ENCODE measurements at regions not wholly inside any gene's neighbourhood (a gene's known extent, or its start where the extent isn't known, plus 50 kb on each side); places are given as distances from the start of the nearest gene placed in this dataset.

DNA sequence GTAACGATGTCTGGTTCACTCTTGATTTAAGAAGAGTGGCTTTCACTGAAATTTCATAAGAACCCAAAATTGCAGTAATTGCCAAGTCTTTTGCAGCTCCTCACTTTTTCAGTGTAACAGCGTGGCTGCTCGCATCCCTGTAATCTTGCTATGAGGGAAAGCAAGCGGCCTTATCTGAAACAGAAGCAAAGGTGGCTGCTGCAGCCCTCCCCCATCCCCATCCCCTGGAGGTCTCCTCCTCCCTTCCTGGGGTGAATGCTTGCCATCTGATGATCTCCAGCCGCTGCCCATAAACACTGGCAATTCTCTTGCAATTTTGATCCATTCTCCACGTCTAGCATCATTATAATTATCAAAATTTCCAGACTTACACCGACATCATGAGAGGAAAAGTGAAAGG is 182.5 kb upstream of the ASIC2 start:
- no peak for DNase-seq (ENCODE audit: low read depth, low spot score)

DNA sequence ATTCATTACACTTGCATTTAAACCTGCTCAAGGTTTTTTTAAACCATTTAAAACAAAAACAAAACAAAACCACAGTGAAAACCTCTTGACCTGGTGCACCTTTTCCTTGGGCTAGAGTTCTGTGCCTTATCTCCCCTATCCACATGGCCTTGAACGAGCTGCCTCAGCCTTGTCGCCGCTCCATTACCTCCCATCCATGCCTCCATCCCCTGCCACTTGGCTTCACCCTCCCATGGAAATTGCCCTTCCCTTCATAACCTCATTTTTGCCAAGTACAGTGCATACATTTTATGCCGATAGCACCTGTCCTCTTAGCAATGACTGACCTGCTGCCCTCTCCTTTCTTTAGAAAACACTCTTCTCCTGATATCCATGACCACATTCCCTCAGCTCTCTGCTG is 188.6 kb upstream of the ASIC2 start:
- no peak for DNase-seq (ENCODE audit: low read depth, low spot score)

DNA sequence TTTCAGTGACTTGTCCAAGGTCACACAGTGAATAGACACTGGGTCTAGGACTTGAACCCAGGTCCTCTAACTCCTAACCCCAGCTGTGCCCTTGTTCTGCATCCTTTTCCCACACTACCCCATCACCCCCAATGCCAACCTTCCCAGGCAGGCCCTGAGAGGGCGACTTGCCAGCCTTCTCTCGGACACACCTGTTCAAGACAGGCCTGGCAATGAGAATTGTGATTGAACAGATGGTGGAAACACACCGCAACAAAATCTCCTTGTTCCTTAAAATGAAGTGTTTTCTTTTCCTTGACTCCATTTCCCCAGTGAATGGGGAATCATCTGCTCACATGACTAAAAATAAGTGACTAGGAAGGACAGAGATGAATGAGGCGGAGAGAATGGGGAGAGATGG is 189.5 kb upstream of the ASIC2 start:
- DNase-seq (ENCODE audit: low read depth, low spot score): no peak

DNA sequence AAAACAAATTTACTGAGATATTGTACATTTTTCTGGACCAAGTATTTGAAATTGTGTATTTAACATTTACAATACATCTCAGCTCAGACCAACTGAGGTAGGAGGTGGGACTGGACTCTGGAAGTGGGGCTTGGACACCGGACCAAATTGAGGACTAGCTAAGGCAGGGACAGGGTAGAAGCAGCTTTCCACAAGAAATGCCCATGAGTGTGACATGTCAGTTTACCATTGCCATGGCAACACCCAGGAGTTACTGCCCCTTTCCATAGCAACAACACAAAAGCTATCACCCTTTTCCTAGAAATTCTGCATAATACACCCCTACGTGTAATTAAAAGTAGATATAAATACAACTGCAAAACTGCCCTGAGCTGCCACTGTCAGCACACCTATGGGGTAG is 191.5 kb upstream of the ASIC2 start:
- no peak for DNase-seq (ENCODE audit: low read depth, low spot score)

DNA sequence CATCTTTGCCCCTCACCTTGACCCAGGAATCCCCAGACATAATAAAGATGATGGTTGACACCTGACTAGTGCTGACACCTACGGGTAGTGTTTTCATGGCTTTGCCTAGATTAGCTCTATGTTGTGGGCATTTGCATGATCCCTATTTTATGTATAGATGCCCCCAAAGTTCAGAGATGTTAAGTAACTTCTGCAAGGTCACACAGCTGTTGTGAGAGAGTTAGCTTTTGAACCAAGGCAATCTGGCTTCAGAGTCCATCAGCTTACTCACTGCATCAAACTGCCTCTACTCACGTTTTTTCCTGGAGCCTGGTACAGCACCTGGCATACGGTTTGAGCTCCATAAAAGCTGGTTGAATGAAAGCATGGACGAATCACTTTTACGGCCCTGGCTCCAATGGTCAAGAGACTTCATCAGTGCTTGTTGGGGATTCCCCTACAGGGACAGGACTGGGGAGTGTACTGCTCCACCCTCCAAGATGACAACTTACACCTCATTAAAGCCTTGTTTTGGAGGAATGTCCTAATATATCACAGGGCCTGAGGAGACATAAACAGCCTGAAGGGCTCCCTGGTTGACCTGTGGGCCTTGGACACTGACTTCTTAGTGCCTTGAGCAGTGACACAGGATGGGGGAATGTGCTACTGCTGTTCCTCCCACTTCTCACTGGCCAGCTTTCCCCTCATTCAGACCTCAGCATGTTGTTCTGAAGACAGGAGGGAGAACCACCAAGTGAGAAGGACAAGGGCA is 193.2 kb upstream of the ASIC2 start:
- DNase-seq (ENCODE audit: low read depth, low spot score): no peak

DNA sequence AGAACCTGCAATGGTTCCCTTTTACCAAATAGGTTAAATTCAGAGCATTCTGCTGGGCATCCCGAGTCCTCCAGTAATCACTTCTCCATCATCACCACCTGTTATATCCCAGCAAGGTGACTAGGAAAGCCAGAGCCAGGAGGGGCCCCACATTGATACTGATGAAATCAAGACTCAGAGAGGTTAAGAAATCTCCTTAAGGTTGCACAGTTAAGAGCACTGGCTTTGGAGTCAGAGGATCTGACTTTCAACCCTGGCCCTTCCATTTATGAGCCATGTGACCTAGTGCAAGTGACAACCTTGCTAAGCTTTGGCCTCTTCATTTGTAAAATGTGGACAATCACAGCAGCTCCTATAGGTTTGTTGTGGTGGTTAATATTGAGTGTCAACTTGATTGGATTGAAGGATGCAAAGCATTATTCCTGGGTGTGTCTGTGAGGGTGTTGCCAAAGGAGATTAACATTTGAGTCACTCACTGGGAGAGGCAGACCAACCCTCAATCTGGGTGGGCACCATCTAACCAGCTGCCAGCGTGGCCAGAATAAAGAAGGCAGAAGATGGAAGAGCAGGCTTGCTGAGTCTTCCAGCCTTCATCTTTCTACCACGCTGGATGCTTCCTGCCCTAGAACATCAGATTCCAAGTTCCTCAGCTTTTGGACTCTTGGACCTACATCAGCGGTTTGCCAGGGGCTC is 194.2 kb upstream of the ASIC2 start:
- DNase-seq (ENCODE audit: low read depth, low spot score): no peak

DNA sequence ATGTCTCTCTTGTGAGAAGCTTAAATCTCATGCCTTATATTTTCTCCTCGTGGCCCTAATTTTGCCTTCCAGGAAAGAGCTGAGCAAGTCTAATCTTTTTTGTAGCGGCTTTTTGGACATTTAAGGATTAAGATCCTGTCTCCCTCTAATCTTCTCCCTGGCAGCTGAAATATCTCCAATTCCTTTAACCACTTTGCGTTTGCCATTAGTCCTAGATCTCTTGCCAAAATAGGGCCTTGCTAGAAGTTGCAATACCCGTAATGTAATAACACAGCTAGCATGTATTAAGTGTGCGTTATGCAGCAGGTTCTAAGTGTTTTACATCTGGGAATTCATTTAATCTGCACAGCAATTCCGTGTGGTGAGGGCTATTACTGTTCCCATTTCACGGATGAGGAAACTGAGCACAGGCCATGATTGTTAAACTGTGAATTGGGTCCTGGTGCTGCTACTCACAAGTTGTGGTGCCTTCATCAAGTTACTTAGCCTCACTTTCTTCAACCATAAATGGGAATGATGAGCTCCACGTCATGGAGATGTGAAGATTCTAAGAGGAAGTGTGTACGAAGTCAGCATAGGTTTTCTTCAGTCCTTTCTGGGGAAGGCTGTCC is 198.9 kb upstream of the ASIC2 start:
- DNase-seq (ENCODE audit: low read depth, low spot score): no peak

DNA sequence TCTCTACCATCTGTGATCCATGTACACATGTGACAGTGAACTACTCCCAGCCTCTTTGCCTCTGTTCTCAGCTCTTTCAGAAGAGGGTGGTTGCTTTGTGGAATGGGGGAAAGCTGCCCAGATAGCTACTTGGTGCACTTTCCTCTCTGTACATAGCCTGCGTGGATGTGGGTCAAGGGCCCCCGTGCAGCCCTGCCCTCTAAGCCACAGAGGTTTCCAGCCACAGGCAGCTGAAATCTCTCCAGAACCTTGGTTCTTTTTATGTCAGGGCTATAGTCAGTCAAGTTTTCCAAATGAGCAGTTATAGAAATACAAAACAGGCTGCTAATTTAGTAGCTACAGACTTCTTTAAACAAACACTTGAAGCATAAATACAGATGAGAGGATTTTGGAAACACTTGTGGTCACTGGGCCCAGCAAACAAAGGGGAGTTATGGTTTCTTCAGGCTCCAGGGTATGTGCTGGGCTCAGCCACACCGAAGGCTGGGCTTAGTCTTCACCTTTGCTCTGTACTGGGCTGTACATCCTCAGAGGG is 199.7 kb upstream of the ASIC2 start:
- no peak for DNase-seq (ENCODE audit: low read depth, low spot score)

DNA sequence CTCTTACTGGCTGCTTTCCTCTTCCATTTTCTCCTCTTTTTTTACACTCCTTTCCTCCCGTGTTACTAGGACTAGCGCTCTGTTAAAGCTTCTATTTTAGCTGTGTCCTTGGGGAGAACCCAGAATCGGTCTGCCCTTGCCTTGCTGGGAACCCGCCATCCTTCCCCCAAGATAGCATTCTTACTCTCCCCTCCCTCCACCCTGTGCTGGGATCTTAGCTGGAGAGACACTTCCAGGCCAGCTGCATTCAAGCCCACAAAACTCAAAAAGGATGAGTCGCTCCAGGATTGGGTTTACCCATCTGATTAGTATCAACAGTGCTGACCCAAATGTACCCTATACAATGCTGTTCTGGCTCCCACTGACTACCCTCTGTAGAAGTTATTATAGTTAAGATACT is 200.5 kb upstream of the ASIC2 start:
- no peak for DNase-seq (ENCODE audit: low read depth, low spot score)

DNA sequence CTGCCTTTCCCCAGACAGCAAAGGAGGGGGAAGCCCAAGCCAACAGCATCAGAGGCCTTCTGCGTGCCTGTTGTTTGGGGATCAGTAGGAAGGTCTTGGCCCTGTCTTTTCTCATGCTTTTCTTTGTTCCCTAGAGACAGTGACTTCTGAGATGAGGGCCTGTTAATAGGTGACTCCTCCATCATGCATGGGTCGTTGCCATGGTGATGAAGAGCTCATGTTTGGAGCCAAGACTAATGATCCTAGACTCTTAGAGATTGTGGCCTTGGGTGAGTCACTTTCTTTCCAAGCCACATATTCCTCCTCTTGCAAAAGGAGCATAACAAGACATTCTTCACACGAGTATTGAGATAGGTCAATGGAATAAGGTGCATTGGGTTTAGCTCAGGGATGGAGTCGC is 201.1 kb upstream of the ASIC2 start:
- DNase-seq (ENCODE audit: low read depth, low spot score): no peak

DNA sequence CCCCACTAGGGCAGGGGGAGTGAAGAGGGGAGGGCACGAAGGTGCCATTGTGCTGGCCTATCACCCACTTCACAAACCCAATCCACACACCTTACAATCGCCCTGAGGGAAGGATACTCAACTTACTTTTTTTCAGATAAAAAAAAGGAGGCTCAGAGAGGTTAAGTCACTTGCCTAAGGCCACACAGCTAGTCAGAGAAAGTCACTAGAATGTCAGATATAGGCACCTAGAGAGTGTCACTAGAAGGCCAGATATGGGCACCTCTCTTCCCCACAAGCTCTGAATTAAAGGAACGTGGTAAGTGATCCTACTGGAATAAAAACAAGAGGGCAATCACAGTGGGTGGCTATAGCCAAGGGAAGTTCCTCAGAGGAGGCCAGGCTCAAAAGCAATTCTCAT is 204.5 kb upstream of the ASIC2 start:
- no peak for DNase-seq (ENCODE audit: low read depth, low spot score)

DNA sequence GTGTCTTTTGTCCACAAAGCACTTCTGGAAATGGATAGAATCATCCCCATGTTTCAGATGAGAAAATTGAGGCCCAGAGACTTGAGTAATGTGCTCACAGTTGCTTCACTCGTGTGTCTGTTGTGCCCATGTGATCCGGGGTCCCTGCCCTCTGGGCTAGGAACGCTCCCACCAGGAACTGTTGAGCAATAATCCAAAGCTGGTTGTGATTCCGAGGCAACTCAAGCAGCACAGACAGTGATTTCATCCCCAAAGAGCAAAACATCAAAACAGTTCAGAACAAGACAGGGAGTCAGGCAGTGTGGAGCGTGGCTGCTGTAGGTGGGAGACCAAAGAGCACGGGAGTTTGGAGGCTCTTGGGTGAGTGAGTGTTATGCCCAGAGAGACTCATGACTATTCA is 205.0 kb upstream of the ASIC2 start:
- DNase-seq (ENCODE audit: low read depth, low spot score): no peak

DNA sequence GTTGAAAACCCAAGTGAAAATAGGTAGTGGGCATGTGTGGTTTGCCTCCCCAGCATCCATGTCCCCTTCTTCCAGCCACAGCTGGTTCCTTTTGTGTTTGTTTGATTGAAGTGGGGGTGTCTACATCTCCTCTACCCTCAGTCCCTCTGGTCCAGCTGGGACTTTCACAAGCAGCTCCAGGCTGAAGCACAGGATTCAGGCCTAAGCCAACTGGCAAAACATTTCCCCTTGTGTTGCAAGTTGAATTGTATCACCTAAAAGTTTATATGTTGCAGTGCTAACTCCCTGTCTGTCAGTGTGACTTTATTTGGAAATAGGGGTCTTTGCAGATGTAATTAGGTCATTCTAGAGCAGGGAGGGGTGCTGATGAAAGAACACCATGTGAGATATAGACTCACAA is 205.9 kb upstream of the ASIC2 start:
- DNase-seq (ENCODE audit: low read depth, low spot score): no peak

DNA sequence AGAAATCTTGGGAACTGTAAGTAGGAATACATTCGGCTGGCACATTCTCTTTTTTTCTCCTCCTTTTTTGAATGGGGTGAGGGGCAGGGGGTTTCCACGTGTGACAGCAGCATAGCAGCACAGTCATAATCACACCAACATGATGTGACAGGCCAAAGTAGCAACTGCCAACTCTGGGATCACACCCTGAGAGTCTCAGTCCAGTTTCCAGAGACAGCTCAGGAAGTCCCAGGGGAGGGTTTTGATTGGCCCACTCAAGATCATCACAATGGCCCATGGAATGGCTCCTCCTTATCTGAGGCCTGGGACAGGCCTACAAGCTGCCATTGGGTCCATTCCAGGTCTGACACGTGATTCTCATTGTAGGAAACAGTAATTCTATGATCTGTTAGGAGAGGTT is 207.1 kb upstream of the ASIC2 start:
- DNase-seq (ENCODE audit: low read depth, low spot score): no peak

DNA sequence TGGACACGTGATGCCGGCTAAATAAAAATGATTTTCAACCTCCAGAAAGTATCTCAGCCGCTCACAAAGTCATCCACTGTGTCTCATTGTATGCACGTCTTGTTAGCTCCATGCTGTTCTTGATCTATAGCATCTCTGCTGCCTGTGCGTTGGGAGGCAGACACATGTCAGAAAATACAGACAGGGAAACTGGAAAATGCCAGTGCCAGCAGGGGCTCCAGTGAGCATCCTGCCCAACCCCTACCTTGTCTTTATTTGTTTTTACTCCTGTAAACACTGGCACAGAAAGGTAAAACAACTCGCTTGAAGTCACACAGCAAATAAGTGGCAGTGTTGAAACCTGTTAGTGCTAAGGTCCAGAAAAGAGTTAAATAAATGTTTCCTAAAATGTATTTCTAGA is 208.1 kb upstream of the ASIC2 start:
- no peak for DNase-seq (ENCODE audit: low read depth, low spot score)

DNA sequence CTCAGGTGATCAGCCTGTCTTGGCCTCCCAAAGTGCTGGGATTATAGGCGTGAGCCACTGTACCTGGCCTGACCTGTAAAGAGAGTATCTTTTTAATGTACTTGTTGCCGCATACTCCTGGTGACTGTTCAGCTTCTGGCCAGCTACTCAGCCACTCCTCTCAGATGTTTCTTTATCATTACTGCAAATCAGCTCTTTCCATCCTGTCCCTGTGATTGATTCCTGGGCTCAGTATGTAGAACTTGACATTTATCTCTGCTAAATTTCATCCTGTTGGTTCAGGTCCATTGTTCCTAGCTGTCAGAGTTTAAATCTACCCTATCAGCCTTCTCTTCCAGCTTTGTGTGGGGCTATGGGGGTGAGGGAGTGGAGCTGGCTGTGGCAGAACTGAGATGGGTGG is 211.5 kb upstream of the ASIC2 start:
- DNase-seq (ENCODE audit: low read depth, low spot score): no peak

DNA sequence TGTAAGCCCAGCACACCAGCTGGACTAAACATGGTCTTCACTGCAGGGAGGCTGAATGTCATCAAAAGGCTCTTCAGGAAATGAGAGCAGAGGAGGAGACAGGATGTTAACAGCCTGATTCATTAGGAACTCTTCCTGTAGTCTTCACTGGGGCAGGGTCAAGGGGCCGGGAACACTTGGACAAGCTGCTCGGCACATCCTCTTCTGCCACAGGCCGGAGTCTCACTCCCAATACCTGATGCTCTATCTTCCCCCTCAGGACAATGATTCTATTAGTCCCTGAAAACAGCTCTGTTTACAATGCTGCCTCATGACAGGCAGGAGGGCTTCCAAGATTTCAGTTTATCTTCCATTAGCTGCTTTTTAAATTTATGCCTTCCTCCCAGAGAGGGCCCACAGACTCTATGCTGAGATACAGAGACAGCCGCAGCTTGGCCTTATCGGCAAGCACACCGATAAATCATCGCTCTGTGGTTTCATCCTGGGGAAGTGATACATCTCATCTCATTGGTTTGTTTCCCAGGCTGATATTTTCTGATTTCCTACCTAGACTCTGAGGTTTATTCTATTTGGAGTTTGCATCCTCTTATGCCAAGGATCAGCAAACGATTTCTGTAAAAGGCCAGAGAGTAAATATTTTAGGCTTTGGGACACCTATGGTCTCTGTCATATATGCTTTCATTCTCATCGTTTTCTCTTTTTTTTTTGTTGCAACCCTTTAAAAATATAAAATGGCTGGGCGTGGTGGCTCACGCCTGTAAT is 214.0 kb upstream of the ASIC2 start:
- no peak for DNase-seq (ENCODE audit: low read depth, low spot score)

DNA sequence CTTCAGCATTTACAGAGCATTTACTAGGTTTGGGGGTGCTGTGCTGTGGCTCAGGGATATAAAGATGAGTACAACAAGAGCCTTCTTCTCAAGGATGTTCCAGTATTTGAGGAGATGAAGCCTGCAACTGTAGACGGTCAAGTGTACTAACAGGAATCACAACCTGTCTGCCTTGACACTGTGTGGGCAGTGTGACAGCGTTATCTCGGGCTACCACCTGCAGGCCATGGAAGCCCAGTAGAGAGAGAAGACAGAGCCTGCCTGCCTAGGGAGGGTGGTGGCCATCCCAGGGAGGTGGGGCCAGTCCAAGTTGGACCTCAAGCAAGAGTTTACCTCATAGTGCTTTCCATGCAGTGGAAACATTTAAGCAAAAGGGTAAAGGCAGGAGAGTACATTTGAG is 215.1 kb upstream of the ASIC2 start:
- no peak for DNase-seq (ENCODE audit: low read depth, low spot score)

DNA sequence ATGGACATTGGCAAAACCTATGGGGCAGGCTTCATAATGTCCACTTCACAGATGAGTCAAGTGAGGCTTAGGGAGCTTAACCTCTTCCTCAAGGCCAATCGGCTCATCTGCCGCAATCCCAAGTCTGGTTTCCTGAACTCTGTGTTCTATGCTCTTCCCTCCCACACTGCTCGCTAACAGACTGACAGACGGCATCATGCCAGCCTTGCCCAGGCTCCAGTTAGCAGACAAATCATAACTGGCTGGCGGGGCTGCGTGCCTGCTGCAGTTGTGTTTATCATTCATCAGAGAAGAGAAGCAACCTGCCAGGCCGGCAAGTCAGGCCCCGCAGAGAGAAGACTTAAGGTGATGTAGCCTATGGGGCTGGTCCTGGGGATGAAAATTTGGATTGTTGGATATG is 216.2 kb upstream of the ASIC2 start:
- DNase-seq (ENCODE audit: low read depth, low spot score): no peak

DNA sequence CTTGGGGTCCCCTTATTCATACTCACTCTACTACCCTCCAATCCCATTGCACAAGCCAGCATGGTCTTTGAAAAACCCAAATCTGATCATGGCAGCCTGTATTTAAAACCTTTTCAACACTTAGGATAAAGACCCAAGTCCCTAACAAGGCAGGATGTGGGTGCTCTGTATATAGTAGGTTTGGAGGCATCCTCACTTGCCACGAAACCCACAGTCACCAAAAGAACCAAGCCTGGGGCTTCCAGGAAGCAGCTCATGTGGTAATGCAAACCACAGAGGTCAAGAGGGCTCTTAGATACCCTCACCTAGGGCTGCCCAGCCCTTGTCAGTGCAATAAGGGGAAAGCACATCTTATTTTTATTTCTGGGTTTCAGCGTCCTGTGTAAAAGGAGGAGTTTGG is 218.6 kb upstream of the ASIC2 start:
- no peak for DNase-seq (ENCODE audit: low read depth, low spot score)

DNA sequence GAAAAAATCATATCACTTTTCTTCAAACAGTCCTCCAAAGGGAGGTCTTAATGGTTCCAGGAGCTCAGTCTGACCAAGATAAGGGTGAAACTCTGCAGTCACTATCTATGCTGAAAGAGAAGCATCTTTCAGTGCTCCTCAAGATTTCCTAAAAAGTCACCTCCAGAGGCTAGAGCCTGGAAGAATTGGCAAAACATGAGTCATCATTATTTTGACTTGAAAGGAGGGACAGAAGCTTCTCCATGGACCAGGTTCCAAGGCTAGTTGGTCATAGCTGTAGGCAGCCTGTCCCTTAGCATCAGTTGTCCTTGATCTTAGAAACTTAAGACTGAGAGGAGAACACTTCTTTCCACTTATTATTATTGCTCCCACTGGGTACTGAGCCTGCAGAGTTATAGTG is 219.0 kb upstream of the ASIC2 start:
- DNase-seq (ENCODE audit: low read depth, low spot score): no peak

DNA sequence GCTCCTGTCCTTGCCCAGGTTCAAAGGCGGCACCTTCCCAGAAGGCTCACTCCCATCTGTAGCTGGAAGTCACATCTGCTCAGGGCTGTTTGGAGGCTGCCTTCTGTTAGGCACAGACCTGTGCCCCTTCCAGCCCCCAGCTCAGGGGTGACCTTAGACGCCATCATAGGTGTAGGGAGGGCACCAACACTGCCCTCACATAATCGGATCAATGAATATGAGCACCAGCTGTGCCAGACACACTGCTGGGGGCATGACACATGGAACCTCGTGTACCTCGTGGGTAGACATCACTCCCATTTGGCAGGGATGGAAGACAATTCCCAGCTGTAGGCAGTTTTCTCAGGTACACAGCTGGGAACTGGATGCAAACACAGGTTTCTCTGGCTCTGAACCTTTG is 220.7 kb upstream of the ASIC2 start:
- DNase-seq (ENCODE audit: low read depth, low spot score): no peak

Measured in brain pericyte (primary cell).